Parathyroid adenoma (tissue), 2 donors: ENCODE measurements at regions not wholly inside any gene's neighbourhood (a gene's known extent, or its start where the extent isn't known, plus 50 kb on each side); places are given as distances from the start of the nearest gene placed in this dataset.
"Not testable (repeated sequence)": the region's sequence is repeated elsewhere in the genome, so short reads cannot be mapped to it uniquely, and the experiment has no call there.

Source experiments
- H2AFZ ChIP-seq: fragments of 300-600 bp; sonication (generic); one replicate; pipeline ENCODE4 v1.7.0; 2017; ENCODE audit warnings: antibody characterized with exemption, mild to moderate bottlenecking
- H3K27ac ChIP-seq: fragments of 300-600 bp; sonication (generic); one replicate; pipeline ENCODE4 v1.7.0; 2017
- H3K27me3 ChIP-seq: fragments of 300-600 bp; sonication (generic); one replicate; pipeline ENCODE4 v1.7.0; 2017; ENCODE audit warnings: low read length; ENCODE audit not compliant: control insufficient read depth, insufficient read depth
- H3K36me3 ChIP-seq: fragments of 300-600 bp; sonication (generic); one replicate; pipeline ENCODE4 v1.7.0; 2017; ENCODE audit warnings: low read length; ENCODE audit not compliant: control insufficient read depth, insufficient read depth
- H3K4me1 ChIP-seq: fragments of 300-600 bp; sonication (generic); one replicate; pipeline ENCODE4 v1.7.0; 2017; ENCODE audit warnings: control low read depth
- H3K4me2 ChIP-seq: fragments of 300-600 bp; sonication (generic); one replicate; pipeline ENCODE4 v1.7.0; 2017; ENCODE audit warnings: low read length
- H3K4me3 ChIP-seq: fragments of 300-600 bp; sonication (generic); one replicate; pipeline ENCODE4 v1.7.0; 2017; ENCODE audit warnings: low read depth, low read length
- H3K79me2 ChIP-seq: fragments of 300-600 bp; sonication (generic); one replicate; pipeline ENCODE4 v1.7.0; 2017; ENCODE audit warnings: control low read depth
- H3K9ac ChIP-seq: fragments of 300-600 bp; sonication (generic); one replicate; pipeline ENCODE4 v1.7.0; 2017; ENCODE audit warnings: mild to moderate bottlenecking
- H3K9me3 ChIP-seq: fragments of 300-600 bp; sonication (generic); one replicate; pipeline ENCODE4 v1.7.0; 2017; ENCODE audit warnings: low read length; ENCODE audit not compliant: control insufficient read depth
- CTCF ChIP-seq: fragments of 300-600 bp; sonication (generic); IDR thresholded peaks from one replicate; pipeline ENCODE4 v1.7.0; 2017; ENCODE audit warnings: antibody characterized with exemption, mild to moderate bottlenecking
- donor health status: primary hyperparathyroidism.

- Histone ChIP-seq H3K4me1 (no peaks in the 10 kb centered on the region), H3K9ac (no peak overlapping the region), H3K9me3 (no peaks in the 10 kb centered on the region), H3K79me2 (no peaks in the 10 kb centered on the region), H3K4me2 (no peak overlapping the region), H3K27me3 (no peaks in the 10 kb centered on the region), H3K4me3 (no peak overlapping the region), H2AFZ (no peak overlapping the region), H3K36me3 (no peaks in the 10 kb centered on the region), H3K27ac (no peak overlapping the region)
- no peak for TF ChIP-seq CTCF
Observed at GRCh38 chr3:193157051-193157450, 84.0 kb upstream of the PLAAT1 start.

GRCh38 chr3:193165431-193166120 is 75.4 kb upstream of the PLAAT1 start:
- H3K9me3 ChIP-seq: no peaks in the 10 kb centered on the region
- no peaks in the 10 kb centered on the region for H3K79me2 ChIP-seq
- no peak overlapping the region for H3K4me3 ChIP-seq
- H3K27ac ChIP-seq: no peak overlapping the region
- H3K4me1 ChIP-seq: no peaks in the 10 kb centered on the region
- H3K9ac ChIP-seq: no peak overlapping the region
- no peak overlapping the region for H2AFZ ChIP-seq
- no peak overlapping the region for H3K4me2 ChIP-seq
- H3K27me3 ChIP-seq: no peaks in the 10 kb centered on the region
- no peak for TF ChIP-seq CTCF
- no peaks in the 10 kb centered on the region for H3K36me3 ChIP-seq

- Histone ChIP-seq H3K27me3 (no peaks in the 10 kb centered on the region), H3K9me3 (no peaks in the 10 kb centered on the region), H3K4me3 (no peak overlapping the region), H3K4me2 (no peak overlapping the region), H3K9ac (no peak overlapping the region), H3K4me1 (no peaks in the 10 kb centered on the region), H3K79me2 (no peaks in the 10 kb centered on the region), H3K36me3 (no peaks in the 10 kb centered on the region), H2AFZ (no peak overlapping the region), H3K27ac (no peak overlapping the region)
- TF ChIP-seq CTCF: no peak
Observed at GRCh38 chr3:193168931-193169330, 72.1 kb upstream of the PLAAT1 start.

- Histone ChIP-seq H3K9me3 (no peaks in the 10 kb centered on the region), H3K27ac (no peak overlapping the region), H3K36me3 (no peaks in the 10 kb centered on the region), H2AFZ (no peak overlapping the region), H3K4me2 (no peak overlapping the region), H3K9ac (no peak overlapping the region), H3K79me2 (no peaks in the 10 kb centered on the region), H3K27me3 (no peaks in the 10 kb centered on the region), H3K4me3 (no peak overlapping the region), H3K4me1 (no peaks in the 10 kb centered on the region)
- no peak for TF ChIP-seq CTCF
Observed at GRCh38 chr3:193174140-193174539, 66.9 kb upstream of the PLAAT1 start.

- not testable (repeated sequence) for H3K4me2 ChIP-seq, H3K27ac ChIP-seq, H3K36me3 ChIP-seq, H3K4me1 ChIP-seq, H2AFZ ChIP-seq, H3K4me3 ChIP-seq, H3K27me3 ChIP-seq, H3K9me3 ChIP-seq, H3K9ac ChIP-seq, H3K79me2 ChIP-seq
Observed at GRCh38 chr3:193179332-193180012, 61.5 kb upstream of the PLAAT1 start.
